H9 (cell line): ENCODE measurements at regions not wholly inside any gene's neighbourhood (a gene's known extent, or its start where the extent isn't known, plus 50 kb on each side); places are given as distances from the start of the nearest gene placed in this dataset.

Experiments used
- DNase-seq: peaks from one replicate; pipeline ENCODE4 v3.0.0-alpha.2; 2017
- H2AFZ ChIP-seq: one replicate; pipeline ENCODE4 v1.6.1; 2013; ENCODE audit warnings: mild to moderate bottlenecking, low read length, control low read depth, moderate library complexity
- H2AK5ac ChIP-seq: 2 replicates; pipeline ENCODE4 v1.6.1; 2013; ENCODE audit warnings: low read length, control low read depth, mixed read lengths; ENCODE audit not compliant: insufficient read length
- H2BK120ac ChIP-seq: one replicate; pipeline ENCODE4 v1.6.1; 2013; ENCODE audit warnings: low read depth, mild to moderate bottlenecking, low read length, control low read depth, inconsistent platforms; ENCODE audit not compliant: poor library complexity, severe bottlenecking
- H2BK12ac ChIP-seq: 2 replicates; pipeline ENCODE4 v1.6.1; 2013; ENCODE audit warnings: low read length, control low read depth, mixed read lengths, low read depth; ENCODE audit not compliant: insufficient read length
- H2BK15ac ChIP-seq: 2 replicates; pipeline ENCODE4 v1.6.1; 2013; ENCODE audit warnings: low read depth, low read length, control low read depth
- H2BK20ac ChIP-seq: one replicate; pipeline ENCODE4 v1.6.1; 2013; ENCODE audit warnings: low read depth, mild to moderate bottlenecking, low read length, control low read depth, inconsistent platforms; ENCODE audit not compliant: poor library complexity, severe bottlenecking
- H2BK5ac ChIP-seq: 2 replicates; pipeline ENCODE4 v1.6.1; 2013; ENCODE audit warnings: low read length, control low read depth, mixed read lengths; ENCODE audit not compliant: insufficient read length
- H3K14ac ChIP-seq: 2 replicates; pipeline ENCODE4 v1.6.1; 2013; ENCODE audit warnings: low read length, control low read depth; ENCODE audit not compliant: insufficient read depth
- H3K18ac ChIP-seq: 2 replicates; pipeline ENCODE4 v1.6.1; 2013; ENCODE audit warnings: low read depth, mild to moderate bottlenecking, mixed read lengths, low read length, control low read depth; ENCODE audit not compliant: insufficient read length
- H3K23ac ChIP-seq: 2 replicates; pipeline ENCODE4 v1.6.1; 2013; ENCODE audit warnings: low read length, control low read depth, mixed read lengths, low read depth; ENCODE audit not compliant: insufficient read length
- H3K23me2 ChIP-seq: 2 replicates; pipeline ENCODE4 v1.6.1; 2013; ENCODE audit warnings: low read depth, mild to moderate bottlenecking, mixed read lengths, low read length, control low read depth; ENCODE audit not compliant: insufficient read length, poor library complexity, severe bottlenecking
- H3K27ac ChIP-seq: 2 replicates; pipeline ENCODE4 v1.5.1; 2013; ENCODE audit warnings: low read length, control low read depth, mixed read lengths, low read depth; ENCODE audit not compliant: insufficient read length
- H3K27me3 ChIP-seq: 2 replicates; pipeline ENCODE4 v1.6.1; 2013; ENCODE audit warnings: low read length, control low read depth, inconsistent platforms; ENCODE audit not compliant: insufficient read depth
- H3K4ac ChIP-seq: 2 replicates; pipeline ENCODE4 v1.6.1; 2013; ENCODE audit warnings: low read depth, mild to moderate bottlenecking, control low read depth, inconsistent platforms, low read length, moderate library complexity
- H3K4me1 ChIP-seq: 2 replicates; pipeline ENCODE4 v1.6.1; 2013; ENCODE audit warnings: low read length, control low read depth, inconsistent platforms; ENCODE audit not compliant: insufficient read depth
- H3K4me2 ChIP-seq: 2 replicates; pipeline ENCODE4 v1.6.1; 2013; ENCODE audit warnings: low read length, control low read depth, mixed read lengths; ENCODE audit not compliant: insufficient read length, insufficient read depth
- H3K56ac ChIP-seq: 2 replicates; pipeline ENCODE4 v1.6.1; 2013; ENCODE audit warnings: low read depth, mild to moderate bottlenecking, mixed read lengths, low read length, control low read depth; ENCODE audit not compliant: insufficient read length
- H3K79me1 ChIP-seq: 2 replicates; pipeline ENCODE4 v1.6.1; 2013; ENCODE audit warnings: low read depth, mild to moderate bottlenecking, moderate library complexity, low read length, control low read depth, inconsistent platforms; ENCODE audit not compliant: insufficient read depth, poor library complexity, severe bottlenecking
- H3K79me2 ChIP-seq: 2 replicates; pipeline ENCODE4 v1.6.1; 2013; ENCODE audit warnings: low read length, control low read depth, inconsistent platforms; ENCODE audit not compliant: insufficient read depth
- H3K9ac ChIP-seq: 2 replicates; pipeline ENCODE4 v1.6.1; 2013; ENCODE audit warnings: low read length, control low read depth, mixed read lengths; ENCODE audit not compliant: insufficient read length; ENCODE audit errors: extremely low read depth
- H3K9me3 ChIP-seq: one replicate; pipeline ENCODE4 v1.6.1; 2013; ENCODE audit warnings: low read depth, low read length, inconsistent platforms; ENCODE audit not compliant: control insufficient read depth
- H3T11ph ChIP-seq: one replicate; pipeline ENCODE4 v1.6.1; 2013; ENCODE audit warnings: mild to moderate bottlenecking, low read length, control low read depth, inconsistent platforms
- H4K20me1 ChIP-seq: one replicate; pipeline ENCODE4 v1.6.1; 2013; ENCODE audit not compliant: control insufficient read depth, insufficient read length, insufficient read depth
- H4K5ac ChIP-seq: 2 replicates; pipeline ENCODE4 v1.6.1; 2013; ENCODE audit warnings: low read depth, mild to moderate bottlenecking, mixed read lengths, low read length, control low read depth; ENCODE audit not compliant: insufficient read length
- H4K8ac ChIP-seq: replicated peaks from 2 replicates; pipeline ENCODE4 v1.6.1; 2013; ENCODE audit warnings: low read length, control low read depth, mixed read lengths, low read depth; ENCODE audit not compliant: insufficient read length
- H4K91ac ChIP-seq: 2 replicates; pipeline ENCODE4 v1.6.1; 2013; ENCODE audit warnings: low read depth, mild to moderate bottlenecking, moderate library complexity, mixed read lengths, low read length, control low read depth; ENCODE audit not compliant: insufficient read length
- H3K27ac Mint-ChIP-seq, 3 experiments: 2 replicates in 2 of 3; 3 replicates in 1 of 3; pipeline ENCODE4 v1.8.0; 2020 to 2021; ENCODE audit warnings: mixed read lengths in 3 of 3, mild to moderate bottlenecking in 1 of 3, moderate library complexity in 1 of 3
- H3K27me3 Mint-ChIP-seq: 2 replicates; pipeline ENCODE4 v1.8.0; 2021; ENCODE audit warnings: low read depth, mild to moderate bottlenecking, moderate library complexity, mixed read lengths
- H3K36me3 Mint-ChIP-seq, 3 experiments: 2 replicates in 2 of 3; 3 replicates in 1 of 3; pipeline ENCODE4 v1.8.0; 2020 to 2021; ENCODE audit warnings: low read depth in 3 of 3, mixed read lengths in 3 of 3; ENCODE audit not compliant: insufficient read depth in 1 of 3
- H3K4me1 Mint-ChIP-seq, 2 experiments: 2 replicates each; pipeline ENCODE4 v1.8.0; 2020; ENCODE audit warnings: mixed read lengths in 2 of 2
- H3K4me3 Mint-ChIP-seq, 2 experiments: 2 replicates in 1 of 2; 3 replicates in 1 of 2; pipeline ENCODE4 v1.8.0; 2020 to 2021; ENCODE audit warnings: mild to moderate bottlenecking in 2 of 2, mixed read lengths in 2 of 2, moderate library complexity in 1 of 2
- H3K9me3 Mint-ChIP-seq, 2 experiments: 2 replicates in 1 of 2; 3 replicates in 1 of 2; pipeline ENCODE4 v1.8.0; 2020; ENCODE audit warnings: mild to moderate bottlenecking in 2 of 2, mixed read lengths in 2 of 2, moderate library complexity in 1 of 2
- CTCF ChIP-seq: fragments of 200-600 bp; sonication (generic); conservative IDR thresholded peaks from 3 replicates; pipeline ENCODE4 v1.8.0; 2021; ENCODE audit warnings: antibody characterized with exemption, mild to moderate bottlenecking

DNA sequence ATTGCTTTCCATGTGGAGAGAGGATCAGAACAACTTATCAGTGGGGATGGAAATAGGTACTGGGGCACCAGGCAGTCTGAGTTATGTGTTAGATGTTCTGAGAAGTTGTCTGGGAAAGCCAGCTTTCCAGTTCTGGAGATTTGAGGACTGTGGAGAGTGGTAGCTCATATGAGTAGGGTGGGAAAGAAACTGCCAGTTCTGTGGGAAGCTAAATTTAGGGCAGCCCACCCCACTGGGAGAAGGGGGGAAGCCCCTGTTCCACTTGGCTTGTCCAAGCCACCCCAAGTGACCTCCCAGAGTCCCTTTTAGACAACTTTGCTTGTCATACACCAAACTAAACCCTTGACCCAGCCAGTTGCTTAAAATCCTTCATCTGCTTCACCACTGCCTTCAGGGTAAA is 189.5 kb downstream of the REEP3 start:
- Histone ChIP-seq H3K9ac (no peak overlapping the region), H2BK120ac (no peak overlapping the region), H4K91ac (no peak overlapping the region), H3K14ac (no peak overlapping the region), H3K4me1 (peaks cover 11% of the 10 kb centered on the region; the same call in 1 of the 2 replicates), H3K4ac (no peak overlapping the region), H4K5ac (no peak overlapping the region), H4K20me1 (no peaks in the 10 kb centered on the region), H2BK5ac (no peak overlapping the region), H3K27me3 (no peaks in the 10 kb centered on the region), H2BK15ac (no peak overlapping the region), H3K4me2 (no peak overlapping the region), H2BK20ac (no peak overlapping the region), H3K79me1 (no peaks in the 10 kb centered on the region), H2AK5ac (no peak overlapping the region), H4K8ac (no peak overlapping the region), H3K79me2 (no peaks in the 10 kb centered on the region), H2AFZ (no peak overlapping the region), H3K23me2 (no peaks in the 10 kb centered on the region), H3K9me3 (no peaks in the 10 kb centered on the region), H3T11ph (no peak overlapping the region), H3K56ac (no peak overlapping the region), H3K18ac (no peak overlapping the region), H2BK12ac (no peak overlapping the region), H3K23ac (no peak overlapping the region), H3K27ac (no peak overlapping the region)
- TF ChIP-seq CTCF, result no peak
- Mint-ChIP-seq H3K9me3 (peaks cover 0 to 2% of the 10 kb centered on the region in 2 experiments; a peak in 1 of 5 replicates), H3K36me3 (peaks cover 0 to 3% (median 0%) of the 10 kb centered on the region in 3 experiments; a peak in 1 of 7 replicates), H3K27ac (no peak overlapping the region), H3K27me3 (peaks cover 3% of the 10 kb centered on the region), H3K4me3 (no peak overlapping the region; a peak in 1 of 5 replicates), H3K4me1 (peaks cover 37 to 41% of the 10 kb centered on the region in 2 experiments)
- no peak for DNase-seq
